ENCODE measurements at regions not wholly inside any gene's neighbourhood (a gene's known extent, or its start where the extent isn't known, plus 50 kb on each side); places are given as distances from the start of the nearest gene placed in this dataset.

DNA sequence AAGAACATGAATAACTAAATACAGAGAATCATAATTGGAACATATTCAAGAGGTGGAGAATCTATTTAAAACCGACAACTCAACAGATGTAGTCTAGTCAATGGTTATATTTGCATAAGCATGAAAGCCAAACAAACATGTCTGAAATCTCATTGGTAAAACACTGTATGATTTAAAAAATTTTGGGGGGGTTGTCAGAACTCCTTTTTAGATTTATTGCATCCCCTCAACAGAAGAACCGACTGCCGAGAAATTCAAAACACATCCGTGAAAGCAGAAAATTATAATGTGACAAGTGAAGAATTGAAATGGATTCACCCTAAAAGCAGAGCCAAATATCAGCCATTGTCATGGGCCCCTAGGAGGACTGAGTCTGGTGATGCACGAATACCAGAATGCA lies 633.4 kb upstream of the KCNMB2 start (continued):
- no peak for TF ChIP-seq MAFK (IDR thresholded peaks at IDR 0.05; ENCODE audit: low read depth, low read length)
- no peak for TF ChIP-seq YY1 (IDR thresholded peaks at IDR 0.05; ENCODE audit: low read depth, low read length)
- TF ChIP-seq SP1 (IDR thresholded peaks at IDR 0.05; ENCODE audit: low read depth, low read length) = no peak
- no peak for TF ChIP-seq PHF8 (conservative IDR thresholded peaks at IDR 0.05; ENCODE audit: low read depth, low read length)
